NB4 (cell line): ENCODE measurements at regions not wholly inside any gene's neighbourhood (a gene's known extent, or its start where the extent isn't known, plus 50 kb on each side); places are given as distances from the start of the nearest gene placed in this dataset.

Experiments
- DNase-seq: peaks from one replicate; pipeline ENCODE4 v3.0.0; 2010; ENCODE audit warnings: low read depth
- H3K4me3 ChIP-seq: one replicate; pipeline ENCODE4 v1.5.1; 2011; ENCODE audit warnings: mild to moderate bottlenecking, low read depth, low read length, moderate library complexity
- MYC ChIP-seq: IDR thresholded peaks from 2 replicates; pipeline ENCODE4 v1.6.1; 2011; ENCODE audit warnings: low read depth, low read length
- POLR2A ChIP-seq: IDR thresholded peaks from 2 replicates; pipeline ENCODE4 v1.6.1; 2011; ENCODE audit warnings: mild to moderate bottlenecking; ENCODE audit not compliant: insufficient read length; ENCODE audit errors: extremely low read depth
- TF ChIP-seq, protein P1 (sequence below): IDR thresholded peaks from one replicate; pipeline ENCODE4 v1.5.1; 2012; ENCODE audit warnings: low read depth, low read length
- TF ChIP-seq, protein P2 (sequence below): IDR thresholded peaks from 2 replicates; pipeline ENCODE4 v1.6.1; 2011; ENCODE audit warnings: low read depth, low read length

GRCh38 chr4:186813377-186814068 is 89.9 kb upstream of the FAT1 start:
- H3K4me3 ChIP-seq = no peak overlapping the region

DNA sequence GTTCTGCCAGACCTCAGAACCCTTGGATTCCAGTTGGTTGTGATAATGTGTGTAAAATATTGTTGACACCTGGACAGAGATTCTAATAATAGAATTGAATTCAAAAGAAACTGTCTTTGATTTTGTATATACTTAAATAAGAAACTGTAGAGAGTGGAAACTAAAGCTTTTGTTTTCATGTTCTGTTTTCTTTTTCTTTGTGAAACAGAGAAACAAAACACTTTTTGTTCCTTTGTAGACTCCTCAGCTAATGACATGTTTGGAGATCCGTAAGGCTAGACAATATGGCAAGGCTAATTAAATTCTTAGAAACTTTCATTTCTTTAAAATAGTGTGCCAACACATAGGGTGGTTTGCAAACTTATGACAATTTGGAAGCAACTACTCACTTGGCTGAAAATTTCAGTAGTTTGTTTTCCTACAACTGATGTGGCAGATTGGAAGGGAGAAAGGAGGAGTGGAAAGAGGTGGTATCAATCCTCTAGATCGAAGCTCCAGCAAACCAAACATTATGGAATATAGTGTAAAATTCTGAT is 90.9 kb upstream of the FAT1 start:
- no peak for DNase-seq
- no peak overlapping the region for H3K4me3 ChIP-seq
- TF ChIP-seq, protein P1, sequence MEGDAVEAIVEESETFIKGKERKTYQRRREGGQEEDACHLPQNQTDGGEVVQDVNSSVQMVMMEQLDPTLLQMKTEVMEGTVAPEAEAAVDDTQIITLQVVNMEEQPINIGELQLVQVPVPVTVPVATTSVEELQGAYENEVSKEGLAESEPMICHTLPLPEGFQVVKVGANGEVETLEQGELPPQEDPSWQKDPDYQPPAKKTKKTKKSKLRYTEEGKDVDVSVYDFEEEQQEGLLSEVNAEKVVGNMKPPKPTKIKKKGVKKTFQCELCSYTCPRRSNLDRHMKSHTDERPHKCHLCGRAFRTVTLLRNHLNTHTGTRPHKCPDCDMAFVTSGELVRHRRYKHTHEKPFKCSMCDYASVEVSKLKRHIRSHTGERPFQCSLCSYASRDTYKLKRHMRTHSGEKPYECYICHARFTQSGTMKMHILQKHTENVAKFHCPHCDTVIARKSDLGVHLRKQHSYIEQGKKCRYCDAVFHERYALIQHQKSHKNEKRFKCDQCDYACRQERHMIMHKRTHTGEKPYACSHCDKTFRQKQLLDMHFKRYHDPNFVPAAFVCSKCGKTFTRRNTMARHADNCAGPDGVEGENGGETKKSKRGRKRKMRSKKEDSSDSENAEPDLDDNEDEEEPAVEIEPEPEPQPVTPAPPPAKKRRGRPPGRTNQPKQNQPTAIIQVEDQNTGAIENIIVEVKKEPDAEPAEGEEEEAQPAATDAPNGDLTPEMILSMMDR = no peak

More at GRCh38 chr4:186813377-186814068, 89.9 kb upstream of the FAT1 start:
- no peak for DNase-seq
- TF ChIP-seq POLR2A = no peak
- TF ChIP-seq, protein P1 = no peak
- TF ChIP-seq, protein P2, sequence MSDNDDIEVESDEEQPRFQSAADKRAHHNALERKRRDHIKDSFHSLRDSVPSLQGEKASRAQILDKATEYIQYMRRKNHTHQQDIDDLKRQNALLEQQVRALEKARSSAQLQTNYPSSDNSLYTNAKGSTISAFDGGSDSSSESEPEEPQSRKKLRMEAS = no peak
- TF ChIP-seq MYC = no peak

DNA sequence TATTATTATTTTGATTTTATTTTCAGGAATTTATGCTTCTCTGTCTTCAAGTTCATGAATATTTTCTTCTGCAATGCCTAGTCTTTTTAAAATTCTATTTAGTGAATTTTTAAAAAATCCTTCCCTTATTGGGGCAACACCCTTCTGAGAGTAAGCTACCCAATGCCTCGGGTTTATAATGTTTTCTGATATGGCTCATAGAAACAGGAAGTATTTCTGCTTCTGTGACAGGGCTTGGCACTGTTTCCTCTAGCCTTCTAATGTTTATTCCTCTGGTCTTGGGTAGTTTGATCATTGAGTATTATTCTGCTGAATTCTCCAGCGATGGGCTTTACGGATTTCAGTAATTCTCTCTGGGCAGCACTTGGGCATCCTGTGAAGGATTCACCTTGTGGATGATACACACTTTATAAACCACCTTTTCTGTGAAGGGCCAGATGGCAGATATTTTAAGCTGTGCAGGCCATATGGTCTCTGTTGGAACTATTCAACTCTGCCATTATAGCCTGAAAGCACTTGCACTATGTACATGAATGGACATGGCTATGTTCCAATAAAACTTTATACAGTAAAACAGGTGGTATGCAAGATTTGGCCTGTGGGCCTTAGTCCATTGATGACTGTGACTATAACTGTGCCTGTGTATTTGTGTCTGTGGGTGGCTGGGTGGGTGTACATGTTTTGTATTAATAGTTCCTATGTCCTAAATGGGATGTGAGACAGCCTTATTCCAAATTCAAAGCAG is 95.9 kb upstream of the FAT1 start:
- no peak overlapping the region for H3K4me3 ChIP-seq
- no peak for DNase-seq
- TF ChIP-seq, protein P1 = no peak
- TF ChIP-seq POLR2A (no peak), MYC (no peak)
- TF ChIP-seq, protein P2 = no peak

DNA sequence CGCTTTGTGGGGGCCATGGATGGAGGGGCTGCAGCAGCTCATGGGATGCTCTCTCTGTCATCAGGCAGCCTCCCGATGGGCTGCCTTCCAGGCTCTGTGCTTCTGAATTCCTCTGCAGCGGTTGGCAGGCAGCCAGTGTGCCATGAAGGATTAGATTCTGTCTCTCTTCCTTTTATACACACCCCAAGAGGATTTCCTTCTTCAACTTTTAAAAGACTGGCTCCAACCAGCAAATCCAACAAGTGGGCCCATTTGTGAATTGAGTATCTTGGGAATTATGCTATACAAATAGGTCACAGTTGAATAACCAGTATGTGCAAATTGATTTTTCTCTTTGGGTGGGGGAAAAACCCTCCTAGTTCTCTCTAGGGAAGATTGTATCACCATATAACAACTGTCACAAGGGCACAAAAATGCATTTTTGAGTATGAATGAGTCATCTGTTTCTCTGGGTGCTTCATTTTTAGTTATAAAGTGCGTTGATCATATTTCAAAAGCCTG is 96.8 kb upstream of the FAT1 start:
- no peak for DNase-seq
- H3K4me3 ChIP-seq = no peak overlapping the region
- TF ChIP-seq, protein P1 = no peak
- TF ChIP-seq POLR2A (no peak), MYC (no peak)
- TF ChIP-seq, protein P2 = no peak

DNA sequence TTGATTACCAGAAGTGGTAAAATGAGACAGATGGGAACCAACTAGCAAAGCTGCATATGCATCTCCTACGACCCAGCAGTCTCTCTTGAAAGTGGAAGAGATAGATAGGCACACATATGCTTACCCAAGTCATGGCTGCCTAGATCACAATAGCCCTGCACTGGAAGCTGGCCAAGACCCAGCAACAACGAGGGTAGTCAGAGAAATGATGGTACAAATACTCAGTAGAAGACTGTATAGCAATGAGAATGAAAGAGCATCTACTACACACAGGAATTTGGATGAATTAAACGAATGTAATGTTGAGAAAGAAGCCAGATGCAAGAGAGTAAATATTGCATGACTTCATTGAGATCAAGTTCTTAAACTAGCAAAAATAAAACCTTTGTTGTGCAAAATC is 100.3 kb upstream of the FAT1 start:
- TF ChIP-seq POLR2A = no peak
- TF ChIP-seq, protein P1 = no peak
- TF ChIP-seq MYC = no peak
- TF ChIP-seq, protein P2 = no peak
- DNase-seq = no peak
- no peak overlapping the region for H3K4me3 ChIP-seq
